GM23338 (cell line): ENCODE measurements at regions not wholly inside any gene's neighbourhood (a gene's known extent, or its start where the extent isn't known, plus 50 kb on each side); places are given as distances from the start of the nearest gene placed in this dataset.

Experiments used
- ATAC-seq: fragments of 200-7000 bp; cut with Tn5 transposase; 3 replicates; pipeline ENCODE4 v1.9.1; 2020
- DNase-seq: peaks from one replicate; pipeline ENCODE4 v3.0.0-alpha.2; 2015; ENCODE audit warnings: low spot score
- H2AFZ ChIP-seq: fragments of 200-600 bp; sonication (generic); 2 replicates; pipeline ENCODE4 v1.8.0; 2016; ENCODE audit warnings: antibody characterized with exemption, mild to moderate bottlenecking, moderate library complexity
- H3F3A ChIP-seq: fragments of 200-600 bp; sonication (generic); replicated peaks from 2 replicates; pipeline ENCODE4 v1.8.0; 2017; ENCODE audit warnings: antibody characterized with exemption, mixed run types, low read depth
- H3K27ac ChIP-seq: fragments of 200-600 bp; sonication (generic); 2 replicates; pipeline ENCODE4 v1.6.1; 2016; ENCODE audit warnings: low read depth
- H3K27me3 ChIP-seq: fragments of 200-600 bp; sonication (generic); 2 replicates; pipeline ENCODE4 v1.8.0; 2016; ENCODE audit warnings: mild to moderate bottlenecking, mixed run types, moderate library complexity; ENCODE audit not compliant: insufficient read depth
- H3K36me3 ChIP-seq: fragments of 200-600 bp; sonication (generic); 2 replicates; pipeline ENCODE4 v1.8.0; 2016; ENCODE audit warnings: mild to moderate bottlenecking; ENCODE audit not compliant: insufficient read depth
- H3K4me1 ChIP-seq: fragments of 200-600 bp; sonication (generic); 2 replicates; pipeline ENCODE4 v1.8.0; 2016; ENCODE audit warnings: mild to moderate bottlenecking, moderate library complexity; ENCODE audit not compliant: insufficient read depth
- H3K4me2 ChIP-seq: fragments of 200-600 bp; sonication (generic); 2 replicates; pipeline ENCODE4 v1.7.1; 2017; ENCODE audit warnings: mixed run types
- H3K4me3 ChIP-seq: fragments of 200-600 bp; sonication (generic); 2 replicates; pipeline ENCODE4 v1.6.1; 2016; ENCODE audit warnings: mixed run types
- H3K79me2 ChIP-seq: fragments of 200-600 bp; sonication (generic); replicated peaks from 2 replicates; pipeline ENCODE4 v1.8.0; 2017; ENCODE audit warnings: mild to moderate bottlenecking; ENCODE audit not compliant: insufficient read depth
- H3K9me2 ChIP-seq: fragments of 200-600 bp; sonication (generic); 2 replicates; pipeline ENCODE4 v1.8.0; 2017; ENCODE audit not compliant: insufficient read depth
- H4K20me1 ChIP-seq: fragments of 200-600 bp; sonication (generic); replicated peaks from 2 replicates; pipeline ENCODE4 v1.8.0; 2017; ENCODE audit warnings: mild to moderate bottlenecking; ENCODE audit not compliant: insufficient read depth
- H3K27ac Mint-ChIP-seq: 2 replicates; pipeline ENCODE4 v1.8.0; 2020; ENCODE audit warnings: inconsistent platforms, mild to moderate bottlenecking, moderate library complexity, mixed read lengths
- H3K27me3 Mint-ChIP-seq: 3 replicates; pipeline ENCODE4 v1.8.0; 2022; ENCODE audit warnings: low read depth, mild to moderate bottlenecking, moderate library complexity, mixed read lengths, inconsistent platforms; ENCODE audit not compliant: insufficient read depth, poor library complexity
- H3K36me3 Mint-ChIP-seq: 3 replicates; pipeline ENCODE4 v1.8.0; 2021; ENCODE audit warnings: low read depth, mild to moderate bottlenecking, inconsistent platforms, moderate library complexity, mixed read lengths
- H3K4me1 Mint-ChIP-seq: 3 replicates; pipeline ENCODE4 v1.8.0; 2020; ENCODE audit warnings: mild to moderate bottlenecking, inconsistent platforms, mixed read lengths
- H3K4me3 Mint-ChIP-seq: 3 replicates; pipeline ENCODE4 v1.8.0; 2021; ENCODE audit warnings: moderate library complexity, mild to moderate bottlenecking, inconsistent platforms, mixed read lengths
- H3K9me3 Mint-ChIP-seq: 3 replicates; pipeline ENCODE4 v1.8.0; 2020; ENCODE audit warnings: moderate library complexity, mild to moderate bottlenecking, inconsistent platforms, mixed read lengths
- CREB1 ChIP-seq: fragments of 250-450 bp; sonication (Bioruptor Pico); IDR thresholded peaks from 2 replicates; pipeline ENCODE4 v1.5.0; 2020; ENCODE audit warnings: low read depth, mild to moderate bottlenecking, moderate library complexity
- EZH2 ChIP-seq: fragments of 200-600 bp; sonication (generic); IDR thresholded peaks from one replicate; pipeline ENCODE4 v1.8.0; 2017; ENCODE audit warnings: antibody characterized with exemption, mild to moderate bottlenecking, low read depth; ENCODE audit not compliant: unreplicated experiment
- EZH2phosphoT487 ChIP-seq: fragments of 200-600 bp; sonication (generic); IDR thresholded peaks from one replicate; pipeline ENCODE4 v1.8.1; 2018; ENCODE audit warnings: antibody characterized with exemption; ENCODE audit not compliant: unreplicated experiment
- JUNB ChIP-seq: IDR thresholded peaks from one replicate; pipeline ENCODE4 v1.6.1; 2016; ENCODE audit warnings: antibody characterized with exemption; ENCODE audit not compliant: unreplicated experiment
- NANOG ChIP-seq: IDR thresholded peaks from 2 replicates; pipeline ENCODE4 v1.6.1; 2016; ENCODE audit warnings: antibody characterized with exemption, borderline replicate concordance
- POLR2AphosphoS5 ChIP-seq: IDR thresholded peaks from 2 replicates; pipeline ENCODE4 v1.6.1; 2016; ENCODE audit warnings: antibody characterized with exemption, low read depth
- STAT1 ChIP-seq: IDR thresholded peaks from one replicate; pipeline ENCODE4 v1.6.1; 2016; ENCODE audit warnings: antibody characterized with exemption; ENCODE audit not compliant: unreplicated experiment
- ZNF331 ChIP-seq: fragments of 250-450 bp; sonication (Bioruptor Pico); IDR thresholded peaks from 2 replicates; pipeline ENCODE4 v1.5.0; 2020; ENCODE audit warnings: low read depth, mild to moderate bottlenecking, moderate library complexity
- TF ChIP-seq, protein P1 (sequence below): fragments of 250-450 bp; sonication (Bioruptor Pico); IDR thresholded peaks from 2 replicates; pipeline ENCODE4 v1.5.0; 2020; ENCODE audit warnings: mild to moderate bottlenecking, moderate library complexity
- TF ChIP-seq, protein P2 (sequence below): IDR thresholded peaks from 2 replicates; pipeline ENCODE4 v1.6.1; 2016; ENCODE audit warnings: antibody characterized with exemption

DNA sequence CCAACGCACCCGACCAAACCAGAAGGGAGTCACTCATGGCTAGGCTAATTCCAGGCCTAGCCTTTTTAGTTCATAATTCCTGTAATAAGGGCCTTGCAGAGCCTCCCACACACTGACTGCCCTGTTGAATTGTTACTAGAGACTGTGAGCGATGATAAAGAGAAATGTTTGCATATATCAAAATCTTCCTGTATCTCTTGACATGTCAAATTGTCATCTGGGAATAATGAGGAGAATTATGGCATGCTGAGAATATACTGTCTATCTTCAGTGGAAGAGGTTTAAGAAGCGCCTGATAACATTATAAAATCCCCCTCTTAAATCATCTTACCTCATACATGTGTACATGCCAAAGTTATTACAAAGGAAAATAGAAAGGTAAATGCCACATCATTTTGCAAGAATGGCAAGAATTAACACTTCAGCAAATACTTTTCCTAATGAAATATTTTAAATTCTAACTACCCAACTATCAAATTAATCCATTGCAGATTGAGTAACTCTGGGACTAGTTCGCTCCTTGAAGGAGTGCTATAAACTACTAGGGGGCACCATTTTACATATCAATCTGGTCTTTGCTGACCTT is 144.1 kb downstream of the CENPF start:
- Histone ChIP-seq H3K4me2 (no peak overlapping the region), H3K27ac (no peak overlapping the region), H3K79me2 (no peaks in the 10 kb centered on the region), H4K20me1 (no peaks in the 10 kb centered on the region), H3K9me2 (peaks cover 5% of the 10 kb centered on the region; the same call in 1 of the 2 replicates), H3K4me1 (peaks cover 12% of the 10 kb centered on the region; the same call in 1 of the 2 replicates), H2AFZ (no peak overlapping the region), H3K4me3 (no peak overlapping the region), H3F3A (no peaks in the 10 kb centered on the region), H3K27me3 (no peaks in the 10 kb centered on the region), H3K36me3 (no peaks in the 10 kb centered on the region)
- DNase-seq, result no peak
- H3K27me3 Mint-ChIP-seq, result no peaks in the 10 kb centered on the region
- H3K9me3 Mint-ChIP-seq, result no peaks in the 10 kb centered on the region
- H3K27ac Mint-ChIP-seq, result 0 out of 2 replicates have a peak overlapping the region, but pooled peaks have one; percentile 30
- TF ChIP-seq JUNB, result no peak
- ATAC-seq, result no peak
- peaks cover 7% of the 10 kb centered on the region; the same call in 2 of the 3 replicates for H3K4me1 Mint-ChIP-seq
- H3K4me3 Mint-ChIP-seq, result no peak overlapping the region
- H3K36me3 Mint-ChIP-seq, result no peaks in the 10 kb centered on the region

DNA sequence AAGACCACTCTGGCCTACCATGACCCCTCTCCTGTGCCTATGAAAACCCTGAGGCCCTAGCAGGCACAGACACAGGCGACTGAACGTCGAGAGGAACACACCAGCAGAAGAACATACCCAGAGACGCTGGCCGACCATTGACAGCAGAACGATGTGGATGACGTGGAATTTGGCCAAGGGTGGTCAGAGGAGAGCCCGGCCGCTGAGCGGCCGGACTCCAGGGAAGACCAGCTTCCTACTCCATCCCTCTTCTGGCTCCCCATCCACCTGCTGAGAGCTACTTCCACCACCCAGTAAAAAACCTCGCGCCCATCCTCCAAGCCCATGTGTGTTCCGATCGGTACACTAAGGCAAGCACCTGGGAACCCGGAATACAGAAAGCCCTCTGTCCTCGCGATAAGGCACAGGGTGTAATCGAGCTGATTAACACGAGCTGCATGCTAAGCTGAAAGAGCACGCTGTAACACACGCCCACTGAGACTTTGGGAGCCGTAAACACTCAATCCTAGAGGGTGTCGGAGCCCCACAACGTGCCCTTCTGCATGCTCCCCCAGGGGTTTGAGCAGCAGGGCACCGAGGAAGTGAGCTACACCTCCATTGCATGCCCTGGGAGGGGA is 150.3 kb downstream of the CENPF start:
- no peak overlapping the region for H3K27ac Mint-ChIP-seq
- DNase-seq (no peak), ATAC-seq (no peak; the same call in 2 of the 3 replicates)
- Histone ChIP-seq H2AFZ (no peak overlapping the region), H3K27me3 (no peaks in the 10 kb centered on the region), H3K27ac (no peak overlapping the region), H3K36me3 (no peaks in the 10 kb centered on the region), H3K4me2 (no peak overlapping the region), H3F3A (no peaks in the 10 kb centered on the region), H3K4me3 (no peak overlapping the region), H3K79me2 (no peaks in the 10 kb centered on the region), H3K9me2 (no peaks in the 10 kb centered on the region), H3K4me1 (no peaks in the 10 kb centered on the region; the same call in 1 of the 2 replicates), H4K20me1 (no peaks in the 10 kb centered on the region)
- H3K4me1 Mint-ChIP-seq, result peaks cover 10% of the 10 kb centered on the region; the same call in 2 of the 3 replicates
- peaks cover 2% of the 10 kb centered on the region for H3K27me3 Mint-ChIP-seq
- H3K36me3 Mint-ChIP-seq, result peaks cover 9% of the 10 kb centered on the region; the same call in 2 of the 3 replicates
- peaks cover 11% of the 10 kb centered on the region for H3K9me3 Mint-ChIP-seq
- no peak overlapping the region for H3K4me3 Mint-ChIP-seq
- TF ChIP-seq CREB1 (CRISPR knock-in tag), result no peak
- no peak for TF ChIP-seq STAT1
- TF ChIP-seq POLR2AphosphoS5, result no peak
- no peak for TF ChIP-seq NANOG
- TF ChIP-seq, protein P1, sequence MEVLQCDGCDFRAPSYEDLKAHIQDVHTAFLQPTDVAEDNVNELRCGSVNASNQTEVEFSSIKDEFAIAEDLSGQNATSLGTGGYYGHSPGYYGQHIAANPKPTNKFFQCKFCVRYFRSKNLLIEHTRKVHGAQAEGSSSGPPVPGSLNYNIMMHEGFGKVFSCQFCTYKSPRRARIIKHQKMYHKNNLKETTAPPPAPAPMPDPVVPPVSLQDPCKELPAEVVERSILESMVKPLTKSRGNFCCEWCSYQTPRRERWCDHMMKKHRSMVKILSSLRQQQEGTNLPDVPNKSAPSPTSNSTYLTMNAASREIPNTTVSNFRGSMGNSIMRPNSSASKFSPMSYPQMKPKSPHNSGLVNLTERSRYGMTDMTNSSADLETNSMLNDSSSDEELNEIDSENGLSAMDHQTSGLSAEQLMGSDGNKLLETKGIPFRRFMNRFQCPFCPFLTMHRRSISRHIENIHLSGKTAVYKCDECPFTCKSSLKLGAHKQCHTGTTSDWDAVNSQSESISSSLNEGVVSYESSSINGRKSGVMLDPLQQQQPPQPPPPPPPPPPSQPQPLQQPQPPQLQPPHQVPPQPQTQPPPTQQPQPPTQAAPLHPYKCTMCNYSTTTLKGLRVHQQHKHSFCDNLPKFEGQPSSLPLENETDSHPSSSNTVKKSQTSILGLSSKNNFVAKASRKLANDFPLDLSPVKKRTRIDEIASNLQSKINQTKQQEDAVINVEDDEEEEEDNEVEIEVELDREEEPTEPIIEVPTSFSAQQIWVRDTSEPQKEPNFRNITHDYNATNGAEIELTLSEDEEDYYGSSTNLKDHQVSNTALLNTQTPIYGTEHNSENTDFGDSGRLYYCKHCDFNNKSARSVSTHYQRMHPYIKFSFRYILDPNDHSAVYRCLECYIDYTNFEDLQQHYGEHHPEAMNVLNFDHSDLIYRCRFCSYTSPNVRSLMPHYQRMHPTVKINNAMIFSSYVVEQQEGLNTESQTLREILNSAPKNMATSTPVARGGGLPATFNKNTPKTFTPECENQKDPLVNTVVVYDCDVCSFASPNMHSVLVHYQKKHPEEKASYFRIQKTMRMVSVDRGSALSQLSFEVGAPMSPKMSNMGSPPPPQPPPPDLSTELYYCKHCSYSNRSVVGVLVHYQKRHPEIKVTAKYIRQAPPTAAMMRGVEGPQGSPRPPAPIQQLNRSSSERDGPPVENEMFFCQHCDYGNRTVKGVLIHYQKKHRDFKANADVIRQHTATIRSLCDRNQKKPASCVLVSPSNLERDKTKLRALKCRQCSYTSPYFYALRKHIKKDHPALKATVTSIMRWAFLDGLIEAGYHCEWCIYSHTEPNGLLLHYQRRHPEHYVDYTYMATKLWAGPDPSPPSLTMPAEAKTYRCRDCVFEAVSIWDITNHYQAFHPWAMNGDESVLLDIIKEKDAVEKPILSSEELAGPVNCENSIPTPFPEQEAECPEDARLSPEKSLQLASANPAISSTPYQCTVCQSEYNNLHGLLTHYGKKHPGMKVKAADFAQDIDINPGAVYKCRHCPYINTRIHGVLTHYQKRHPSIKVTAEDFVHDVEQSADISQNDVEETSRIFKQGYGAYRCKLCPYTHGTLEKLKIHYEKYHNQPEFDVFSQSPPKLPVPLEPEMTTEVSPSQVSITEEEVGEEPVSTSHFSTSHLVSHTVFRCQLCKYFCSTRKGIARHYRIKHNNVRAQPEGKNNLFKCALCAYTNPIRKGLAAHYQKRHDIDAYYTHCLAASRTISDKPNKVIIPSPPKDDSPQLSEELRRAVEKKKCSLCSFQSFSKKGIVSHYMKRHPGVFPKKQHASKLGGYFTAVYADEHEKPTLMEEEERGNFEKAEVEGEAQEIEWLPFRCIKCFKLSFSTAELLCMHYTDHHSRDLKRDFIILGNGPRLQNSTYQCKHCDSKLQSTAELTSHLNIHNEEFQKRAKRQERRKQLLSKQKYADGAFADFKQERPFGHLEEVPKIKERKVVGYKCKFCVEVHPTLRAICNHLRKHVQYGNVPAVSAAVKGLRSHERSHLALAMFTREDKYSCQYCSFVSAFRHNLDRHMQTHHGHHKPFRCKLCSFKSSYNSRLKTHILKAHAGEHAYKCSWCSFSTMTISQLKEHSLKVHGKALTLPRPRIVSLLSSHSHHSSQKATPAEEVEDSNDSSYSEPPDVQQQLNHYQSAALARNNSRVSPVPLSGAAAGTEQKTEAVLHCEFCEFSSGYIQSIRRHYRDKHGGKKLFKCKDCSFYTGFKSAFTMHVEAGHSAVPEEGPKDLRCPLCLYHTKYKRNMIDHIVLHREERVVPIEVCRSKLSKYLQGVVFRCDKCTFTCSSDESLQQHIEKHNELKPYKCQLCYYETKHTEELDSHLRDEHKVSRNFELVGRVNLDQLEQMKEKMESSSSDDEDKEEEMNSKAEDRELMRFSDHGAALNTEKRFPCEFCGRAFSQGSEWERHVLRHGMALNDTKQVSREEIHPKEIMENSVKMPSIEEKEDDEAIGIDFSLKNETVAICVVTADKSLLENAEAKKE, result no peak
- no peak for TF ChIP-seq EZH2phosphoT487
- no peak for TF ChIP-seq ZNF331 (CRISPR knock-in tag)
- TF ChIP-seq EZH2, result no peak
- TF ChIP-seq, protein P2, sequence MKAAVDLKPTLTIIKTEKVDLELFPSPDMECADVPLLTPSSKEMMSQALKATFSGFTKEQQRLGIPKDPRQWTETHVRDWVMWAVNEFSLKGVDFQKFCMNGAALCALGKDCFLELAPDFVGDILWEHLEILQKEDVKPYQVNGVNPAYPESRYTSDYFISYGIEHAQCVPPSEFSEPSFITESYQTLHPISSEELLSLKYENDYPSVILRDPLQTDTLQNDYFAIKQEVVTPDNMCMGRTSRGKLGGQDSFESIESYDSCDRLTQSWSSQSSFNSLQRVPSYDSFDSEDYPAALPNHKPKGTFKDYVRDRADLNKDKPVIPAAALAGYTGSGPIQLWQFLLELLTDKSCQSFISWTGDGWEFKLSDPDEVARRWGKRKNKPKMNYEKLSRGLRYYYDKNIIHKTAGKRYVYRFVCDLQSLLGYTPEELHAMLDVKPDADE, result no peak
- TF ChIP-seq JUNB, result no peak
